ENCODE measurements at regions not wholly inside any gene's neighbourhood (a gene's known extent, or its start where the extent isn't known, plus 50 kb on each side); places are given as distances from the start of the nearest gene placed in this dataset.

GRCh38 chr15:96002890-96003859, 327.3 kb upstream of the NR2F2 start:
- no peak for DNase-seq

- DNase-seq, result no peak
These were observed 324.6 kb upstream of the NR2F2 start for GRCh38 chr15:96005906-96006305.

- DNase-seq, result no peak
These were observed 319.4 kb upstream of the NR2F2 start for GRCh38 chr15:96011136-96011535.

- DNase-seq, result no peak
These were observed 315.6 kb upstream of the NR2F2 start for GRCh38 chr15:96014939-96015338.

GRCh38 chr15:96019114-96019513, 311.4 kb upstream of the NR2F2 start:
- DNase-seq, result no peak

GRCh38 chr15:96020133-96020532, 310.4 kb upstream of the NR2F2 start:
- DNase-seq, result no peak

GRCh38 chr15:96020797-96021196, 309.7 kb upstream of the NR2F2 start:
- DNase-seq, result no peak

GRCh38 chr15:96023081-96023480, 307.4 kb upstream of the NR2F2 start:
- no peak for DNase-seq

- no peak for DNase-seq
These were observed 303.0 kb upstream of the NR2F2 start for GRCh38 chr15:96027501-96027900.

GRCh38 chr15:96028620-96029019, 301.9 kb upstream of the NR2F2 start:
- no peak for DNase-seq

GRCh38 chr15:96029172-96029571, 301.3 kb upstream of the NR2F2 start:
- no peak for DNase-seq

GRCh38 chr15:96031426-96032110, 298.9 kb upstream of the NR2F2 start:
- DNase-seq, result no peak

GRCh38 chr15:96035091-96035490, 295.4 kb upstream of the NR2F2 start:
- no peak for DNase-seq

GRCh38 chr15:96035635-96036034, 294.9 kb upstream of the NR2F2 start:
- no peak for DNase-seq

- DNase-seq, result peak; percentile 73
These were observed 292.9 kb upstream of the NR2F2 start for GRCh38 chr15:96037584-96037983.

GRCh38 chr15:96038131-96038530, 292.4 kb upstream of the NR2F2 start:
- DNase-seq, result no peak

GRCh38 chr15:96038650-96039049, 291.9 kb upstream of the NR2F2 start:
- DNase-seq, result no peak

- DNase-seq, result no peak
These were observed 288.3 kb upstream of the NR2F2 start for GRCh38 chr15:96041982-96042733.

- DNase-seq, result peak; percentile 84
These were observed 287.7 kb upstream of the NR2F2 start for GRCh38 chr15:96042734-96043224.

GRCh38 chr15:96043591-96044171, 286.8 kb upstream of the NR2F2 start:
- peak; percentile 8 for DNase-seq

GRCh38 chr15:96046620-96047240, 283.8 kb upstream of the NR2F2 start:
- no peak for DNase-seq

- DNase-seq, result no peak
These were observed 283.1 kb upstream of the NR2F2 start for GRCh38 chr15:96047255-96047931.
